ENCODE measurements at regions not wholly inside any gene's neighbourhood (a gene's known extent, or its start where the extent isn't known, plus 50 kb on each side); places are given as distances from the start of the nearest gene placed in this dataset.

DNA sequence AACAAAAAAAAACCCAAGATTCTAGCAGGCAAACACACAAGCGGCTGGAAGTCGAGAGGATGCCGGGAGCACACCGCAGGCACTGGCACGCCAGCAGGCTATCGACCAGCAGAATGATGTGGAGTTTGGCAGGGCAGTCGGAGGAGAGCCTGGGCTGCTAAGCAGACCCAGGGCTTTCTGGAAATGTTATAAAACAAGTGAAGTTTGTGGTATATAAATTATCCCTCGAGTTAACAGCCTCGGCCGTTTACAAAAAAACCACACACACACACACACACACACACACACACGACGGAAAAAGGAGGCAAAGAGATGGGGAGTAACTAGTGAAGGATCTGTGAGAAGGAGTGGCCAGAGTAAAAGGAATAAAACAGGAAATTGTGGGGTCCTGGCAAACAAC lies 87.2 kb upstream of the IVNS1ABP start:
- TF ChIP-seq CTCF (IDR thresholded peaks at IDR 0.05; ENCODE audit: low read length), result no peak
- TF ChIP-seq EZH2 (optimal IDR thresholded peaks at IDR 0.05; ENCODE audit: low read depth, low read length), result no peak
- TF ChIP-seq EZH2phosphoT487 (IDR thresholded peaks at IDR 0.05; ENCODE audit: low read length), result no peak
